Stimulated activated CD8-positive, alpha-beta memory T cell treated with anti-CD3 and anti-CD28 coated beads, Interleukin-15, amount 100 ng/mL, for 48 hours (primary cell): ENCODE measurements at regions not wholly inside any gene's neighbourhood (a gene's known extent, or its start where the extent isn't known, plus 50 kb on each side); places are given as distances from the start of the nearest gene placed in this dataset.

ENCODE experiments used
- DNase-seq, 2 donors: peaks; one replicate each; pipeline ENCODE4 v3.0.0-alpha.2; 2020; ENCODE audit warnings: low read depth in 2 of 2

DNA sequence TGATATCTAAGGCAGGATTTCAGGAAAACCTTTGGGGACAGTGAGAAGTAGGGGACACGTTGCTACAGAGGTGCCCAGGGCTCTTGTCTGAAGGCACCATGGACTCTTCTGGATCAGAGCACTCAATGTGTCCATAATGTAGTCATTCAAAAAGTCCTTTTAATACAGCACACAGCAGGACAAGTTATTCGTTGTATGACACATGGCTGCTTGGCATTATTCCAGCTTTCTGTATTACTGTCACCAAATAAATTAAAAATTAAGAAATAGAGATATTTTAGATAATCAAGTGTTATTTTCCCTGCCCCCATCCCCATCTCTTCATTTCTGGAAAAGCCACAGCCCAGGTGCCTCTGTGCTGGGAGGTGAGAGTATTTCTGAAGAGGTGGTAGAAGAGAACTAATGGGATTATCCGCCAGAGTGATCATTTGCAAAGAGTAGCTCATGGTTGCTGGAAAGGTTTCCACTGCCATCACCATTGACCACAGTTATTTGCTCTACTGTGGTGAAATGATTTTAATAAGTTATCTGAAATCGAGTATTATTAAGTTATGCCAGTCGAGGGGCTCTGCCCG, 83.0 kb downstream of the CXCL12 start:
- DNase-seq: no peak

DNA sequence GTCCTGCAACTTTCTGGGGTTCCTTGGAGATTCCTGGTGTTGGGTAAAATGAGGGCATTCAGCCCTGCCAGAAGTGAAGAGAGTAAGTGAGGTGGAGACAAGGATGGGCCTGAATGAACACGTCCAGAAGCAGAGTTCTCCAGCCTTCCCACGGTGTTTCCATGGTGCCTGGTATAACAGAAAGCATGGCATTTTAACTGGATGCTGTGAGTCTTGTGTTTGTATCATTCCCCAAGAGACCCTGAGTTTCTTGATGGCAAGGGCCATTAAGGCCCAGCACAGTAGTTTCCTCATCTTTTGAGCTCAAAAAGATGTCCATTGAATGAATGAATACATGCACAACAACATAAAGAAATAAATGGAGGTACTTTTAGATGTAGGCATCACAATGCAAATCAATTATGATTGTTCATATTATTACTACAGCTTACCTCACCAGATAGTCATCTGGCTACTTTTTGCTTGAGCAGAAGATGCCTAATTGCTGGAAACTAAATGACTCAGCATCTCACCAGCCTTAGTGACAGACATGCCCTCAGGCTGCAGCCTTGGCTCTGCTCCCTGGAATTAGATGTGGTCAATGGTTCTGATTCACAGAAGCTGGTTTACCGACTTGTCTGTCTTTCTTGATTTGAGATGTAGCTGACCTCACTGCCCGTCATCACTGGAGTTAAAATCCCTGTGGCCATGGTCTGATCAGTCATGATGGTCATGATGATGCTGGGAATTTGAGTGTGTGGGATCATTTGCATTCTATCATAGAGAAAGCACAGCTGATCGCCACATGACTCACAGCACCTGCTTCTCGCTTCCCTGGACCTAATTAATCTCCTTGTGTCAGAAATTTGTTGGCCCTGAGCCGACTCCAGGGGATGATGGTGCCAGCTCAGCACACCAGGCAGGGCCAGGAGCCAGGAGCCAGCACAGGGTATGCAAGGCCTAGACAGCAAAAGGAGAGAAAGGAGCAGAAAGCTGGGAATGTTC, 83.9 kb downstream of the CXCL12 start:
- no peak for DNase-seq

DNA sequence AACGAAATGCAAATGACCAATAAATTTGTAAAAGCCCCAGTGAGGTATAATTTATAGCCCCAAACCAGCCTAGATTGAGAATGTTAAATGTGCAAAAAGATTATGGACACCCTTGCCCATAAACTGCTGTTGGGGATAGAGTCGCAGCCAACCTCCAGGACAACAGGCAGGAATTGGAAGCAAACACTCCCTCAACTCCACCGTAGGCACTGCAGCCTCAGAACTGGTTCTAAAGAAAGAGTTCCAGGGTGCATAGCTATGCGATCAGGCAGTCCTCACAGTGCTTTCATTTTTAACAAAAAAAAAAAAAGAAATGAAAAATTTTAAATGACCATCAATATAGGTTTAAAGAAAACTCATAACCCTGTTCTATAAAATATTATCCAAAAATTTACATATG, 86.2 kb downstream of the CXCL12 start:
- DNase-seq: no peak

DNA sequence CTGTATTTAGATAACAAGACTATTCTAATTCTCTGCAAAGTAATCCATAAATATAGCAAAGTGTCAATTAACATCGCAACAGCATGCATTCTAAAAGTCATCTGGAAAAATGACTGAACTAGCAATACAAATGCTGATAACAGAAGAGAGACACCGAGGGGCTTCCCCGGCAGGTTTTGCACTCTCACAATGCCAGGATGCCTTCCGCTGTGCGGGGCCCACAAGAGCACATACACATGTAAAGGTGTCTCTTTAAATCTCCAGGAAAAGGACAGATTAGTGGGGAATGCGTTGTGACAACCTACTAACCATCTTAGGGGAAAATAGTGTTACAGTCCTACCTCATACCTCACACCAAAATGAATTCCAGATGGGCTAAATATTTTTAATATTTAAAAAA, 86.9 kb downstream of the CXCL12 start:
- no peak for DNase-seq

DNA sequence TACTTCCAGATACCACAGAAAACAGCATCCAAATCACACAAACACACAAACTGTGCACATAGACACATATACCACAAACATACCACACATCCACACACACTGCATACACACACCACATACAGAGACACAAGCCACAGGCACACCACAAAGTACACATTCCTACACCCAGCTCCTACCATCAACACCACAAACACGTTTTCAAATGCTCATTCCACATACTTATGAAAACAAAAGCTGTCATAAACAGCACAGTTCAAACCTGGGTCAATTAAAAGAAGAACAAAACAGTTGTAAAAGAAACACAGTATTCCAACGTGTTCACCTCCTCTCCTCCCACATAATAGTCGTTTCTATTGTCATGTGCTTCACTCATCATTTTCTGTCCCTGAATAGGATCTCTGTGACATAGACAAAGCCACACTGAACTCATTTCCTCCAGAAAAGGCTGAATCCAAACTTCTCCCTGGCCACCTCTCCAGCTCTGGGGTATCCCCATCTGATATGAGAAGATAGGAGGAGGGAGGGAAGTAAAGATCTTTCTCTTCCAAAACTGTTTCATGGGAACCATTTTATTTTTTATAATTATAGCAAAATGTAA, 89.2 kb downstream of the CXCL12 start:
- DNase-seq: no peak

DNA sequence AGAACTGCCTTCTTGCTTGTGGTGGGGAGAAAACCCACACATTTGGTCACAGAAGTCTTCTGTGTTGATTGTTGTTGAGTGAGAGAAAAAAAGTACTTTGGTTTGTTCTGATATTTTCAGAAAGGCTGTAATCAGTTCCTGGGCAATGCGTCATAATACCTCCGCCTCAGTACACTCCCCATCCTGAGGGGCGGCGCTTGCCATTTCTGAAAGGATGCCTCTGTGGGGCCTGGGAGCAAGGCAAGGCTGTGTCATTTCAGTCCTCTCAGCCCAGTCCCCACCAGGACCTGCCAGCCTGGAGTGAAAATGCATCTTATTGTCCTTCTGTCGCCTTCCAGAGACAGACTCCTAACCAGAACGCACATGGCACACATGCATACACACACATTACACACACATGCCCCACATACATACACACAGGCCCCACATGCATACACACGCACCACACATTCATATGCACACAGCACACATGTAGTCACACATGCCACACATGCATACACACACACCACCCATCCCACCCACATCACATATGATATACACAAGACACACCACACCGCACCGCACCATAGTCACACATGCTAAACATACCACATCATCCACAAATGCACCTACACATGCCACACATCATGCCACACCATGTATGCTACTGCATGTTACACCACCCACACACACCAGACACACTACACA, 90.0 kb downstream of the CXCL12 start:
- DNase-seq: no peak

DNA sequence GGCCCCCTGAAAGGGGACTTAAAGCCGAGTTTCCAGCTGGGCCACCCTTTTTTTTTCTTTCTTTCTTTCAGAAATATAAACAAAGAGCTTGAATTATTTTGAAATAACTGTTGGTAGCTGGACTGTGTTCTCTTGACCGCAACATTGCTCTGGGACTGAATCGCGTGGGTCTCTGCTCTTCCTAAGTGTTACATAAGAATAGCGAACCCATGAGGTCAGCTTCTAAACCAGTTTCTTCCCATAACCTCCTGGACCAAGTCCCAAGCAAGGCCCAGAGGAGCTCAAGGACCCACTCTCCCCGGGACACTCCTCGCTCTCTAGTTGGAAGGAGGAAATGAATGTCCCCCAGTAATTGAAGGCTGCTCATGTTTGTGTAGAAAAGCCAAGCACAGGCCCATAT, 91.1 kb downstream of the CXCL12 start:
- DNase-seq: no peak

DNA sequence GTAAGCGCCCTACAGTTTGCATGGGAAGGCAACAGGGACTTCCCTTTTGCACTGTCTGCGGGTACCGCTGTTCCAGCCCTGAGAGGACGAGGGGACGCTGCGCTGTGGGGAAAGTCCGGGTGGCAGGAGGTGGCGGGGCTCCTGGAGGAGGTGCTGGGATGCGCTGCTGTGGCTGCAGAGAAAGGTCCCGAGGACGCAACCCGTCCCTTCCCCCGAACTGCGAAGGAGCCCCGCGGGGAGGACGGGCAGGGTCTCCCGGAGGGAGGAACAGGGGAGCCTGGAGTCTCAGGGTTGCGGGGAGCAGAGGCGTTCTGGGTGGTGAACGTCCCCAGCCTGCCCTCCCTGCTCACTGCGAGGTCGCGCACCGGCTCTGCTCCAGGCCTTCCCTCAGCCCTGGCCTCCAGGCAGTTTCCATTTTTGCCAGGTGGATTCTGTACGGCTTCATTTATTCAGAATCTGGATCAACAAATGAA, 91.6 kb downstream of the CXCL12 start:
- DNase-seq: no peak

DNA sequence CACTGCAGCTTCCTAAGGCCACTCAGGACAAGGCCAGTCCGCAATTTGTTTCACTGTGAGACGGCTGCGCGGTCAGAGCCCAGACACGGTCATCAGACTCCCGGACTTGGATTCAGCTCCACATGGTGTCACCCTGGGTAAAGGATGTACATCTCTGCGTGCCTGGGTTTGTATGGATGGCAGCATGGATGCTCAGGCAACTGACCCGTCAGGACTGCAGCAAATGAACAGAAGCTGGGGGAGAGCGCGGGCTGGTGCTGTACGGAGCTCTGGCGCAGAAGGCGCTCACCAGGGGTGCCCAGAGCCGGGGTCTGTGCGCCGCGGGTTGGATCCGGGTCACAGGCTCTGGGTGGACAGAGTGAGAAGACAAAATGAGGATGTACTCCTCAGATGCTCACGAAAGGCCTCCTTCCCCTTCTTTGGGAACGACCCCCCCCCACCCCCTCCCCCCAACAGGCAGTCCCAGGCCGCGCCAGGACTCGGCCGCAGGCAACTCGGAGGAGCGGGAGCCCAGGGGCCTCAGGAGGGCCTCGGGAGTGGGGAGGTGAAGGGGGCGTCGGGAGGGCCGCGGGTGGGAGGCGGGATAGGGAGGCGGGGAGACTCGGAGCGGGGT, 92.4 kb downstream of the CXCL12 start:
- DNase-seq: no peak

DNA sequence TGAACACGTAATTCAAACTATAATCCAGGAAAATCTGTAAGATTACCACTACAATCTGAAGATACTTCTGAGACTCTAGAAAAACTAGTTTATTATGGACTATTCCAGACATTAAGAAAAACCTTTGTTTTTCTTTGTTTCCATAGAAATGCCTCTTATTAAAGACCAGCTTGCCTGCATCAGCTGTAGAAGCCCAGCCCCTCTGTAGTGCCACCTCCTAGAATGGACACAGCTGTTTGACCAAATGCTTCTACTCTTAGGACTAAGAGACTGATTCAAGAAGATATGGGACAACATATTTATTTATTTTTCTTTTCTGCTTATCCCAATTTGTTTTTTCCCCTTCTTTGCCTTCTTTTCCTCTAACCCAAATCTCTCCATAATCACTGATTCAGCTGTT, 93.8 kb downstream of the CXCL12 start:
- no peak for DNase-seq

DNA sequence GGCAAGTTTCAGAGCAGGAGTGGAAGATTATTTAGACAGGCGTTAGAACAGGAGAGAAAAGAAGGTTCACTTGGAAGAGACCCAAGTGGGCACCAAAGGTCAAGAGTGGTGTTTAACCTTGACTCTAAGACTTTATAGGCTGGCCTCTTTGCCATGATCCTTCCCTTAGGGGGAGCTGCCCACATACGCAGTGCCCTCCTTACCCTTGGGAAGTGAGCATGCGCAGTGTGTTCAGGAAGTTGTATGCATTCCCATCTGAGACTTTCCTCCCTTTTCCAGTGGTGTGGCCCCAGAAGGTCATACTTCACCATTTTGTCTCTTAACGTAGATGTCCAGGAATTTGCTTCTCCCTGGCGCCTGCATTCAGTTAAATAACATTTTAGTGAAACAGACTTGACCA, 95.8 kb downstream of the CXCL12 start:
- DNase-seq: no peak

DNA sequence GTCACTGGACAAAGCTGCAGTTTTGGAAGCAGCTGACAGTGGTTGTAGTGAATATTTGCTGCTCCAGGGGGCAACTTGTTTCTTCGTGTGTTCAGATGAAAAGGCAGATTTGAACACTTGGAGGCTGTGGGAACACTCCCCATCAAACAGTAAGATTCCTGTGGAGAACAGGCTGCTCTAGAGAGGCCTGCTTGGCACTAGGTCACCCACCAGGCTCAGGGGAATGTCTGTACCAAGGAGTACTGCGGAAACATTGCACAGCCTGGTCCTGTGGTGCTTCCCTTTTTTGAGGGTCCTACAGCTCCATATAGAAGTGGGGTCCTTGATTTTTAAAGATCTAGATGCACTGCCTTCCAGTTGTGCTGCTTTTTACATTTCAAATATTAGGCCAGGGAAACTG, 97.5 kb downstream of the CXCL12 start:
- no peak for DNase-seq

DNA sequence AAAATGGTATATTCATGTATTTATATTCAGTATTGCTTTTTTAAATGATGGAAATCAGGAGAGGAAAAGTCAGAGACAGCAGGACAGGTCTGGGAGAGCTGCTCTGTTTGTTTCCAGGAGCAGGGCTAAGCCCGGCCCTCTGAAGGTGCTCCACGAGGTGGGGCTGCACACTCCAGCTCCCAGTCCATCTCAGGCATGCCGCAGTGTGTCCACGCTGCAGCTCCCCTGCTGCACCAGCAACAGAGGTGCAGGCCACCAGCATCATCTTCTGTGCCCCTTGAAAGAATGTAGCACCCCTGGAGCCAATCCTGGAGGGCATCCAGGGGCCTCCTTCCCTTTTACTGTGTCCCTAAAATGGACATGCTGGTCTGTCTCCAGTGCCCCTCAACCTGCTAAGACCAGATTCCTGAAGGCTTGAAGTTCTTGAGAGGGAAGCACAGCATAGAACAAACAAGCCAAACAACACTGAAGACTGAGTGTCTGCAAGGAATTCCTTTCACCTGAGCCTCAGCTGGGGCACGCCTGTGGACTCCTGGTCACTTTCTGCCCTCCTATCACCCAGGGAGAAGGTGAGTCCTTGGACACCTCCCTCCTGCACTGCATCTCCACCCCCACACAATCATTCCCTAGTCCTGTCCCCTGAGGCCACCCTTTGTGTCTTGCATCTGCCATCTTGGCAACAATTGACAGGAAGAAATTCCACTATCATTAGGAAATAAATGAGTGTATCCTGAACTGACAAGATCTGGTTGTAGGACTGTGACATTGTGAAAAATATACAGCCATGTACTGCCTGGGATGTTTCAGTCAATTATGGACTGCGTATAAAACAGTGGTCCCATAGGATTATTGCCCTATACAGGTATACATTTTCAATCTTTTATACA, 100.5 kb downstream of the CXCL12 start:
- DNase-seq: no peak

DNA sequence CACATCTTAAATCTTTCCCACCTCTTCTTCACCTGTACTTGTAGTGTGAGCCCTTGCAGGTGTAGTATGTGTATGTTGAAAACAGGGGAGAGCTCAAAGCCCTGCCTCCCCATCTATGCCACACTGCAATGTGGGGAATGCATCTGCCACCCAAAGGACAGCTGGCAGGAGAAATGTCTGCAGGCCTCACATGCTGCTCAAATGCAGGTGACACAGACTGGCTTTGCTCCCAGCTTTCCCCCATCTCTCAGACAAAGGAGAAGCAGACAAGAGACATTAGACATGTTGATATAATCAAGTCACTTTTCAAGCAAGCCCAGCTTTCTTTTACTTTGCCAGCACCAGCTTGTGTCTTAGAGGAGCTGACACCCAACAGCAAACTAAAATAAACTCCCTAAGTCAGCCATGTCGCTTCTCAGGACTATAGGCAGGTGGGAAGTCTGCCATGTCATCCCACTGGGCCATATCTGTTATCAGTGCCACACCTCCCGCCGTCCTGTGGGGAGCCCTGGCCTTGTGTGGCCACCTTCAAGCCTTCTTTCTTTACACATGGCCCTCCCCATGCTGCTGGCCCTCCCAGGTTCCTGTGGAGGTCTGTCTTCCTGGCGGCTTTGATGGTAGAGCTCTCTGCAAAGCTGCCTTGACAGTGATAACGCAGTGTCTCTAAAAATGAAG, 102.1 kb downstream of the CXCL12 start:
- DNase-seq: no peak

DNA sequence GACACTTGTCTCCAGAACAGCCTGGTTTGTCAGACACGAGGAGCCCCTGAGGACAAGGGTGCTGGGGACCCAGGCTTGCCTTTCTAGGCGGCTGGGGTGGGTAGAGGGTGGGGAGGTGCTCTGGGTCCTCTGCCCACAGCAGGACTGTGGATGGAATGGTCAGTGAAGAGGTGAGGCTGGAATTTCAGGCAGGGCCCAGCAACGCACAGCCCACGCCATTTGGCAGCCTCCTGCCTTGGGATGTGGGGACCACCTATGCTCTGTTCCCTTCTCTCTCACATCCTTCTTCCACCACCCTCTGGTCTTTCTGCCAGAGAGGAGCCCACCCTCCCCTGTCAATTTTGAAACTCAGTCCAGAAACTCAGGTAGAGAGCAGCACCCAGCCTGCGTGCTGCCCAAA, 103.2 kb downstream of the CXCL12 start:
- no peak for DNase-seq

DNA sequence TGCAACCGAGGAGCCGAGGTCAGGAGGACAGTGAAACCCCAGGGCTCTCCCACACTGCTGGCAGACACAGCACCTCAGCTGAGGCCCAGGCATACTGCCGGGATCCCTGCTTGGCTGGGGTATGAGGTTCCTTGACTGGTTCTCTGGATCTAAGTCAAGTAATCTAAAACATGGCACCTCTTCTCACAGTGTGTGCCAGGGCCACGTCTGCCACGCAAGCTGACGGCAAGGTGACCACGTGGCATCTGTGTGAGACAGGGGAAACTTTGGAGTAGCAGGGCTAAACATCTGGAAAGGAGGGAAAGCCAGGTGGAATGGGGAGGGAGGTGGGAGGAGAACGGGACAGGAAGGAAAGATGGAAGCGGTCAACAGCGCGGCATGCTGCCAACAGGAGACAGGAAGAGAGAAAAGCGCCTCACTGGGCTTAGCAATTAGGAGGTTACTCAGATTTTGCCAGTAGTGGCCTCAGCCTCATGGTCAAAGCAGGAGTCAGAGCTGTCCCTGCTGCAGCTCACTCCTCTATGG, 103.7 kb downstream of the CXCL12 start:
- DNase-seq: no peak

DNA sequence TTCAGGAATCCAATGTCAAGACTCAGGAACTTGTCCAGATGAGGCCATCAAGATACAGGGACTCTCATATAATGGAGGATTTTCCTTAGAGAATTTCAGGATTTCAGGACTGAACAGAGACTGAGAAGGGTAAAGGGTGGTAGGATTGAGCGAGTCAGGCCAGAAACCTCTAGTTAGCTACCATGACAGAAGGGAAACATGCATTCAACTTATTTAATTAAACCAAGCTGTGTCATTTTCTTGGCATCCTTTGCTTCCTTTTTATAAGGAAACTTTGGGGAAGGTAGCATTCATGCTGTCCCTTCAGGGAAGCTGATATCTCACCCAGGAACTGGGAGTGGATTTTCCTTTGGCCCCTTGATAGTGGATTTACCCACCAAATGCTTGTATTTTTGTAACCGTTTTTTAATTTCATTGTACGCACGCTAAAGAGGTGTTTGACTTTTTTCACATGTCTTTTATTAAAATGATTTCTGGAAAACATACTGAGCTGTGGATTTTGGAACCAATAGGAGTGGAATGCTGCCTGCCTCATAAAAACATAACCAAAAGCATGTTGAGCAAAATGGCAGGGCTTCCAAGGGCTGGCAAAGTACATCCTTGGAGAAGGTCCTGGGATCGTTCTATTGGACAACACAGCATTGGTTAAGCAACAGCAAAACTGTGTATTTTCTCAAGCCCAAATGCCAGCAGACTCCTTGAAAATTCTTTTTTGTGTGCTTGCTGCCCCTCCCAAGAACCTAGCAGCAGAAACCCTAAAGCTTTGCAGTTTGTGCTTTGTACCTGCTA, 104.5 kb downstream of the CXCL12 start:
- no peak for DNase-seq

DNA sequence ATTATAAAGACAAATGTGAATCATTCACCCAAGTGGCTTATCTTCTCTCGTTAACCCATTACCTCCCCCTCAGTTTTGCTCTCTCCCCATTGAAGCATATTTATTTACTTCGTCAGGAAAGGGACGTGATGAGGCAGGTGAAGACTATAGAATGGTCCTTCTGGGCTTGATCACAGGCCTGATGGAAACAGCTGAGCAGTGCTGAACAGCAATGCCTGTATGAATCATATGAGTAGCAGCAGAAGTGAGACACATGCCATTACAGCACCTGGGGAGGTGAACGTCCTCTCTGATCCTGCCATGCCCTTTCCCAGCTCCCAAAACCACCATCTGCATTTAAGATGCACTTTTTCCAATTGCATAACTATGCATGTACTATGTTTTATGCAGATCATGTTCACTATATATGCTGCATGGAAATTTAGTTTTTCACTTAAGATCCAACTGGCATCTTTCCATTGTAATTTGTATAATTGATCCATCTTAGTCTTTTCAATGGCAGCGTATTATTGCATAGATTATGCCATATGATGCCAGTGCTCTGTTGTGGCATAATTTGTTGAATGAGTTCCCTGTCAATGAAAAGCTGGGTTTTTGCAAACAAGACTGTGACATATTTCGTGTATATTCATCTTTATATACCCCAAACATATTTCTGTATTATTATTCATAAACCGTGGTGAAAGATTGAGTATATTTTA, 105.3 kb downstream of the CXCL12 start:
- no peak for DNase-seq
